HG02759 (cell line): ENCODE measurements at regions not wholly inside any gene's neighbourhood (a gene's known extent, or its start where the extent isn't known, plus 50 kb on each side); places are given as distances from the start of the nearest gene placed in this dataset.
"Not testable (repeated sequence)": the region's sequence is repeated elsewhere in the genome, so short reads cannot be mapped to it uniquely, and the experiment has no call there.

ENCODE experiments used
- ATAC-seq: cut with Tn5 transposase; IDR thresholded peaks from one replicate; pipeline ENCODE4 v1.9.1; 2021; ENCODE audit warnings: mild to moderate bottlenecking, moderate library complexity; ENCODE audit not compliant: unreplicated experiment

DNA sequence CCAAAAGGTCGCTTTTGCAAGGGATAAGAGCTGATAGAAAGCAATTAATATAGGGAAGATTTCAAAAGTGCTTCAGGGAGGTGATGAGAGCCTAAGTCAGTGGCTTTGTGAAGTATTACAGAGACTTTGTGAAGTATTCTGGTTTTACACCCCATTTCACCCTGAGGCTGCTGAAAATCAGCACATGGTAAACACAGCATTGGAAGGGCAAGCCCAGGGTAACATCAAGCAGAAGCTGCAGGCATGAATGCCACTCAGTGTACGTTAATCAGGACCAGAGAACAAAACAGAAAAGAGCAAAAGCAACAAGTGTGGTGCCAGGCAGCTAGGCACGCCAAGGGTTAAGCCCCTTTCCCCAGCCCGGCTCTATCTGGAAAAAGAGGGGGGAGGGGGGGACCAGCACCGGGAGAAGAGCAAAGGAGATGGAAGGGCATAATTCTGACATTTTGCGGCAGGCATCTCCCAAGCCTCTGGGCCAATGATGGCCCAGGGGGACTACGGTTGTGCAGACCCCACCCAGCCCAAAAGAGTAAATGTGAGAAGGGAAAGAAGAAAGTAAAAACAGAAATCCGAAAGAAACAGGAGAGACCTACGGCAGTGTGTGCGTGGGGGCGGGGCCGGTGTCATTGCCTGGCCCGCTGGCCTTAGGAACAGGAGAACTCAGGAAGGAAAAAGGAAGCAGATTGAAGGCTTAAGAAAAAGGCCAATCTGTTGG, 58.9 kb downstream of the DHRS2 start:
- no peak for ATAC-seq

DNA sequence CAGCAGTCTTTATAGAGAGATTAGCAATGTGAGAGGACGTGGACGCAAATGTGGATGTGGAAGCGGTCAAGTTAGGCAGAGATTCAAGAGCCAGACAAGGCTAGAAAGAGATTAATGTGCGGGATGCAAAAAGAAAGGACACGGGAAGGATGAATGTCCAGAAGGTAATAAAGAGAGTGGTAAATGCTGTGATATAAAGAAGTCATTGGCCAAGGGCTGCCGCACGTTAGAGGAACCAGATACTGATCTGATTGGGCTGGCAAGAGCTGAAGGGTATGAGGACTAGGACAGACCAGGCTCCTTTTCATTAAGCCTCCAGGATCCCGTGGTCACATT, 59.5 kb downstream of the DHRS2 start:
- no peak for ATAC-seq

DNA sequence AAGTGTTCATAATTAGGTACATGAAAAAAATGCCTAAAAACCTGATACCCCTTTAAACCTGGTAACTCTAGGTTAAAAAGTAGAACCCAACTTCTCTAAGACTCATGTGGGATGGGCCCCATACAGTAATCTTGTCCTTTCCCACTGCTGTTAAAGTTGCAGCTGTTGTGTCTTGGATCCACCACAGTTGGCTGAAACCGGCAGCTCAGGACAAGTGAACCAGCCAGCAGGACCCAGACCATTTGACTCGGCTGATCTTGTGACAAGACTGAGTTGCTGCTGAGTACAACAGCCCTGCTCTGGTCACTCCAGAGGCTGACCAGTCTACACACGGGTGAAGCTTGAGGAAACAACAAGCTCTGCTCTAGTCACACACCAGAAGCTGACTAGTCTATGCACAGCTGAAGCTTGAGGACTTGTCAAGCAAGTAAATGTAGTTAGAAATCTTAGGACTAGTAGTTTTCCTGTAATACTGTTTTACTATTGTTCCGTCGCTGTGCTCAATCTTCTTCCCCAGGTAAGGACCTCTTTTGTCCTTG, 60.6 kb downstream of the DHRS2 start:
- ATAC-seq, result no peak

DNA sequence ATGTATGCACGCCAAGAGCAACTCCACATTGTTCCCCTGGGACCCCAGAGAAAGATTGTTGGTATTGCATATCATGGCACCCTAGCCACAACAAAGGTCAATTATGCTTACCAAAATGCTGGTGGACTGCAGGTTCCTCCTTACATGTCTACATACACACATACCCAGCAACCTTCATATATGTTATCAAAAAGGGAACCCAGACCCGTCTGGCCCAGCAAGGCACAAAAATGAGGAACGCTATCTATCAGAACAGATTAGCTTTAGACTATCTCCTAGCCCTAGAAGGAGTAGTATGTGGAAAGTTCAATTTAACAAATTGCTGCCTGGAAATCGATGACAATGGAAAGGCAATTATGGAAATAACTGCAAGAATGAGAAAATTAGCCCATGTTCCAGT, 61.5 kb downstream of the DHRS2 start:
- no peak for ATAC-seq

DNA sequence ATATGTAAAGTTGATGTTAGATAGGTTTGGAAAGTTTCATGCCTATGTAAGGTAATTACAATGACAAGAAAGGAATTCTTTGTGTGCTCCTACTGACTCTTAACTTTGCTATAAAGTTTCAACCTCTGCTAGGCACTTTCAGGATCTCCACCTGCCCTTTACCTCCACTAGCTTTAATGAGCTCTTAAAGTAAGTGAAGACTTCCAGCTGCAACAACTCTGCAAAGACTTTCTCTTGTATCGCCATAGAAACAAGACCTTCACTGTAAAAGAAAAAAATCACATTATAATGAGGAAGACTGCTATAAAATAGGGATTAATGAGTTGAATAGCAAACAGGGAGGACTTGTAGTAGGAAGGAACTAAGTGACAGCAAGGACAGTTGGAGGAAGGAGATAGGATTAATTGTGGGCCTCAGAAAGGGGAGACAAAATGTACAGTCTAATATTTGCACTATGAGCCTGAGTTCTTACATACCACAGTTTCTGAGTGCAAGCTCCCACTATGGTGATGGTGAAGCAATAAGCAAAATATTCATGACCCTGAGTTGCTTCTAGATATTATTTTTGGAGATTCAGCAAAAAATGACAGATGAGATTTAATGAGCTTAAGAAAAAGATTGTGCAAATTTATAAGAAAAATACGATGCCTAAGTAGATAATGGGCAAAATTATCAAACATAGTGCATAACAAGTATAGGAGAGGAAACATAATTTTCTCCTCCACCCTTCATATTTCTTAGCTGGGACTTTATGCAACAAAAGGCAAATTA, 66.7 kb downstream of the DHRS2 start:
- ATAC-seq, result no peak

DNA sequence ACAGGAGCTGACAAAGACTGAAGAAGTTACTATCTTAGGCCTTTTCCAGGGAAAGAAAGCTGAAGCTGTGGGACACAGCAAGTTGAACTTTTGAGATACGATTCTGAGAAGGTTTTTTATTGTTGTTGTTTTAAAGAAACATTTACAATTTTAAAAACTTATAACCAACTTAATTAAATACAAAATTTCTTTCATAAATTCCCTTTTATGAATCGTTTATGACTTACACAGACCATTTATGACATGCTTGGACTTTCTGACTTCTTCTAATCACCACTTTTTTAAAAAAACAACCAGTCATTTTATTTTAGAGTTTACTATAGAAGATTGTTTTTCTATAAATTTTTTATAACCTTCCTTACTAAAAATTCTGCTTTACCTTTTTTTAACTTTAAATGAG, 68.7 kb downstream of the DHRS2 start:
- ATAC-seq, result no peak

DNA sequence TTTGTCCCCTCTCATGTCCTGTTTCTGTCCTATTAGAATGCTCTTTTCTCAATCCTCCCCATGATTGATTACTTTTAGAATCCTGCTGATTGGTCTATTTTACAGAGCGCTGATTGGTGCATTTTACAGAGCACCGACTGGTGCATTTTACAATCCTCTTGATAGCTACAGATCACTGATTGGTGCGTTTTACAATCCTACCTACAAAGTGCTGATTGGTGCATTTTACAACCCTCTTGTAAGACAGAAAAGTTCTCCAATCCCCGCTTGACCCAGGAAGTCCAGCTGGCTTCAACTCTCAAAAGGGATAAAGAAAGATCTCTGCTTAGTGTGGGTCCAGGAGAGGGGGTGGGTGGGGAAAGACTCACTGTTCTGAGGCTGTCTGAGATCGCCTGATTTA, 71.3 kb downstream of the DHRS2 start:
- no peak for ATAC-seq

DNA sequence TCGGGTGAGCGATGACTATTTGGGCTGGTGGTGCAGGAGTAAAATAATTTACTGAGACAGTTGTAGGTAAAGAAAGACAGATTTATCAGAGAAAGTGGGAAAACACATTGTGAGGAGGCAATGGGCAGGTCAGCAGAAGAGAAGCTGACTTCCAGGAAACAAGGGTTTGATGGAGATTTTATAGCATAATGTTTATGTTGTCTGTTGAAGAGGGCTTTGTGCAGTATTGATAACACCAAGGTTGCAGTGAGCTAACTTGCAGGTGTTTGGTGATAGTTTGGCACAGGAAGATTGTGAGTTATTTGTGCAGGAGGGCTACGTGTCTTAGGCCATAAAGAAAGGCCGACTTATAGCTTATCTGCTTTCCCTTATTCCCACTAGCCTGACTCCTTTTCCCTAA, 72.2 kb downstream of the DHRS2 start:
- ATAC-seq, result no peak

DNA sequence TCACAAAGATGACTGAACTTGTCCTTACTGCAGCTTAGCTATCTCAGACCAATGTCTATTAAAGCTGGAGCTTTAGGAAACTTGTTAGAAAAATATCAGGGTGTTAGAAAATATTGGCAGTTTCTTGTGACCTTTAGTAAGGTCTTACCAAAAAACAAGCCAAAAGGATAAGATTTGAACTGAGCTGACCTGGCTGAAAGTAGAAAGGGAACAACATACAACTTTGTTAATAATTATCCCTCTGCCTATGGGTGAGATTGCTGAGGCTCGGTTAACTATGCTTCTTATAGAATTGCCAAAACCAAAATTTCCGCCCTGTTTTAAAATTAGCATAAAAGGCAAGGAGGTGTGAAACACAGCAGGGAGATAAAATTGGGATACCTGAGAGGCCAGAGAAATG, 73.8 kb downstream of the DHRS2 start:
- no peak for ATAC-seq

DNA sequence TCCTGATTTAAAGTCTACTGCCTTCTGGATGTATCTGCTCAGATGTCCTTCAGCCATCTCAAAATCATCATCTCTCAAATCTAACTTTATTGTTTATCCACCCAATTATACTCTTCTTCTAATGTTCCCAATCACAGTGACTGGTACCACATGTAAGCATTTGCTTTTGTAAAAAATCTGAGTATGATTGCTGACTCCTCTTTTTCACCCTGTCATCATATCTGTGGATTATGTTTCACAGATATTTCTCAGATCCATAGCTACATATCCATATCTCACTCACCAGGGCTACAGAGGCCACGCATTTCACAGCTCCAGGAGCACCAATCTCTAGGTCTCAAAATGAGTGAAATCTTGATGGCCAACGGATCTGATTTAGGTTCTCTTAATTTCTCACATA, 76.1 kb downstream of the DHRS2 start:
- ATAC-seq, result no peak

DNA sequence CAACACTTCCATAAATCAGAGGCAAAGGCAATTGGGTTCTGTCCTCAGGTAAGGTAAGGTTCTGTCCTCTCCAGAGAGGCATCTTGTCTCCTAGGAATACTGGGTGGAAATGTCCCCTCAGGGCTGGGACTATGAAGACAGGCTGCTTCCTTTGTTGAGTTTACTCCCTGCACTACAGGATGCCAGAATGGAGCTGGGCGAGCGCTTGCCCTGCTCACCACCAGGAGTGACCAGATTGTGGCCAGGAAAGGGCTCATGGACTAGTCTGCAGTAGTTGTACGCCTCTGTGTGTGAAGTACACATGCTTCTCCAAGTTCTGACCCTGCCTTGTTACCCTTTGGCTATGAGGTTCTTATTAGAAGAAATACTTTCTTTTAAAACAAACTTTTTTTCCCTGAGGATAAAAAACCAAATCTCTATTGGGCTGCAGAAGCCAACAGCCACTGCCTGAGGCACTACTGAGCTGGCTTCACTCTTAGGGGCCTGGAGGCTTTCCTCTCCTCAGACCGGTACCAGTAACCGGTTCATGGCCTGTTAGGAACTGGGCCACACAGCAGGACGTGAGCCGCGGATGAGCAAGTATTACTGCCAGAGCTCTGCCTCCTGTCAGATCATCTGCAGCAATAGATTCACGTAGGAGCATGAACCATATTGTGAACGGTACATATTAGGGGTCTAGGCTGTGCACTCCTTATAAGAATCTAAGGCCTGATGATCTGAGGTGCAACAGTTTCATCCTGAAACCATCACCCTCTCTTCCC, 83.2 kb downstream of the DHRS2 start:
- ATAC-seq, result no peak

DNA sequence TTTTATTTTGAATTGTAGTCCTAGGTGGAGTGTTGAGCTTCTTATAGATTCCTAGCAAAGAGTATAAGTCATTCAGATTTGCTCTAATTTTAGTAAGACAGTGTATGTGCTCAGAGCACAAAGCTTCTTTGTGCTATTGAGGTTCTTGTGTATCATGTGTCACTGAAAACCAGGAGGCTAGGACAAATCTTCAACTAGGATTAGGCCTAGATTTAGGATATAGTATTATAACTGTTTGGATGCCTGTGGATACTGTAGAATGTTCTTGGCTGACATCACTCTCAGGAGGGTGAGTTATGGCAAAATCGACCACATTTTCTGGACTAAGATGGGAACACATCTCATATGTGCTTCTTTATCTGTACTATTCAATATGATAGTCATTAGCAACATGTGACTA, 86.5 kb downstream of the DHRS2 start:
- no peak for ATAC-seq

DNA sequence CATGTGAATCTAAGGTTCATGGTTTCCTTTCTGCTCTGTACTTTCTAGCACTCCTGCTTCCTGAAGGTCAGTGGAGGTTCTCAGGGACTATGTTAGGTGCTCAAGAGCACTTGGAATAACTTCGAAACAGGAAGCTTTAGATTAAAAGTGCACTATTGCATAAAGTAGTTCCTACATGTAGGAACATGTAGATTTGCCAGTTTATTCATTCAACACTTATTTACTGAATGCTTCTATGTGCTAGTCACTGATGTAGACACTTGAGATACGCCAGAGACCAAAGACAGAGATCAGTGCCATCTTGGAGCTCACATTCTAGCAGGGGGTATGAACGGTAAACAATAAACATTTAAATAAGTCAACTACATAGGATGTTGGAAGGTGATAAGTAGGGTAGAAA, 87.7 kb downstream of the DHRS2 start:
- ATAC-seq, result no peak

DNA sequence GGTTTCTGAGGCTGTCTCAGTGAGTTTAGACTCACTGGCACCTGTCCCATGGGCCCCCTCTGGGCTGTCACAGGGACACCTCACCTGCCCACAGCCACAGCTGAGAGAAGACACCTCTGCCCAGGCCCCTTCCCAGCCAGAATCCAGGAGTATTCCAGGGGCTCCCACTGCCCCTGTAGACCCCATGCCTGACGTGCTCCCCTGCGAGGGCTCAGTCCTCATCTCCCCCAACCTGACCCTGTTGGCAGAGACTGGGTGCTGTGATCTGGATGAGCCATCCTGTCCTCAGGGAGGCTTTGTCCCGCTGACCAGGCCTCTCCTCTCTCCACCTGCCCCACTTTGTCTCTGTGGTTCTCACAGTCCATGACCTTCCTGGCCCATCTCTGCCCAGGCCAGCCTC, 89.4 kb downstream of the DHRS2 start:
- ATAC-seq, result no peak

DNA sequence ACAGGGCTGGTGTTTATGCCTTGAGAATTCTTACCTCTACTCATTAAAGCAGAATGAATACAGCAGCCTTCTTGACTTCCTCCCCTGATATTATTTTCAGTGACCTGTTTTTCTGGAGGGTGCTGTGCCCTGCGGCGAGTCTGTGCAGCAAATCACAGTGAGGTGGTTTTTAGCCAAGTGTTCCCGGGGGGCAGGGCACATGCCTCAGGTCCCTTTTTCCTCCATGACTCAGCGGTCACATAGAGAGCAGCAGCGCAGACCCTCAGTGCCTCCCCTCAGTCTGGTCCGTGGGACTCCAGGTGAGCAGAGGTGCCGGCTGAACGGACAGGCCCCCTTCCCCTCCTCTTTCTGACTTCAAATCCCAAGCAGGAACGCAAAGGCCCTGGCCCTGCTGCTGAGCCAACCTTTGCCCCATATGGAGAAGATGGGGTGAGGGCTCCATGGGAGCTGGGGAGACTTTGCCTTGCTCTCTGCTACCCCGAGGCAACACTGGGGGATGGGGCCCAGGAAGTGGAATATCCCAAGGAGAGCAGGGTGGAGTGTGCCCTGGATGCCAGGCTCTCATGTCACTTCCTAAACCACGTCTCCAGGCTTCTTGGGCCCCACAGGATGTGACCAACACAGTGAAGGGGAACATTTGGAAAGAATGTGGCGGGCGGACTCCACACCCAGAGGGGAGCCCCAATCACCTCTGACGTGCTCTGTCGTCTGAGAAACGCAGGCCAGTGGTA, 90.0 kb downstream of the DHRS2 start:
- no peak for ATAC-seq

DNA sequence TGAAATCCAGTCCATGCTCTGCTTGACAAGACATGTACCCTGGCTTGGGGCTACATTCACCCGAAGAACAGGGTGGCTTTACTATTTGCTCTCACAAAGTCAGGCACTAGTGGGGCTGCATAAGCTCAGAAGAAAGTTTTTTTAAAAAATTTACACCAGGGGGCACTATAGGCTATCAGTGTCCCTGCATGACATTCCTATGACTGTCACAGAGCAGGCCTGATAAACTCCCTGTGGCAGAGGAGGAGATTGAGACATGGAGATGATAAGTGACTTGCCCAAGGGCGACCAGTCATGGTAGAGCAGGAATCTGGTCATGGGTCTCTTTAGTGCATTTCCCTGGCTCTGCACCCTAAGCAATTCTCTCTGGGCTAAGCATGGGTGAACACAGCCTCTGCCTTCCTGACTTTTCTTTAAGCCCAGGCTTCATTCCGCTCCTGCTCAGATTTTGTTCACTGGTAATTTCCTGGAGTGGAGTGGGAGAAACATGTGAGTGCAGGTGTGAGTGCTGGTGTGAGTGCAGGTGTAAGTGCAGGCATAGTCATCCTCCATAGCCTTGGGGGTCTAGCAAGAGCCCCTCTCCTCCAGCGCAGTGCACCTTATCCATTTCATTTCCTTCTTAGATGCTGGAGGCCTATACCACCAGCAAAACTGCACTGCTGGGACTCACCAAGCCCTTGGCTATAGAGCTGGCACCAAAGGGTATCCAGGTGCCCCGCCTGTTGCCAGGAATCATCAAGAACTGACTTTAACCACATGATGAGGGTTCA, 91.6 kb downstream of the DHRS2 start:
- no peak for ATAC-seq

DNA sequence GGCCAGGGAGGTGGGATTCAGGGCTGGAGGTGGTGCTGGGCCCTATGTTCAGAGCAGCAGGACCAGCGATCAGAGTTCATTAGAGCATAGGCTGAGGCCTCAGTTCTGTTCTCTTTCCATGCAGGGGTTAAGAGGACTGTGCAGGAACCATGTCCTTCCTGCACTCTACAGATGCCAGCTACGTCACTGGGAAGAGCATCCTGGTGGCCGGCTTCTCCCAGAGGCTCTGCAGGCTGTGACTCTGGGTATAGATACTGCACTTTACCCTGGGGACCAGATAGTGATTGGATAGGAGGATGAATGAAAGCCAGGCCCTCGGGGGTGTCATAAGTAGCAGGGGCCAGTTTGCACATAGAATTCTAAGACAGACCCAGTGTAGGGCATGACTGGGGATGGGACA, 92.6 kb downstream of the DHRS2 start:
- ATAC-seq, result no peak

DNA sequence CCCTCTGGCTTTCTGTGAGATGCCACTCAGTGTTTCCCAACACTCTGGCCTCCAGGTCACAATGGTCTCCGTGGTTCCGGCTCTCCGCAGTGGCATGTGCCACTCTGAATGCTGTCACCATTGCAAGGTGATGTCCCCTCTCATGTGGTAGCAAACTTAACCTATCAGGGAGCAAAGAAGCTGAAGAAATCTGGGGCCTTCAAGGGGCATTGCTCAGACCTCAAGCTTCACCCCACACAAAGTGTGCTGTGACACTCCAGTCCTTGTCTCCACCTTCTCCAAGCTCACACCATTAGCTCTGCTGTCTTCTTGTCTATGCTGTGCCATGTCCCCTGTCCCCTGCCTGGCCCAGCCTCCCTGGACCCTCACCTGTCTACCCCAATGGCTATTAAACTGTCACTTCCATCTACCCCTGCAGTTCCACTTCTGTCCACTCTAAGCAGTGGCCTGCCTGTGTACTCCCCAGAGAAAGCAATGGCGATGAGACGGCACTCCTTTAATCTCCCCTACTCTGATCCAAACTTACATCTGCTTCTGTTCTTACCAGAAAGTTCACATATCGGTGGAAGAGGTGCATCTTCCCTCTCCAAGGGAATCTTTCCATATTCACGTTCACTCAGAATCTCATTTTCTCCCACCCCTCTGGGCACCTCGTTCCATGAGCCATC, 93.7 kb downstream of the DHRS2 start:
- ATAC-seq, result no peak

DNA sequence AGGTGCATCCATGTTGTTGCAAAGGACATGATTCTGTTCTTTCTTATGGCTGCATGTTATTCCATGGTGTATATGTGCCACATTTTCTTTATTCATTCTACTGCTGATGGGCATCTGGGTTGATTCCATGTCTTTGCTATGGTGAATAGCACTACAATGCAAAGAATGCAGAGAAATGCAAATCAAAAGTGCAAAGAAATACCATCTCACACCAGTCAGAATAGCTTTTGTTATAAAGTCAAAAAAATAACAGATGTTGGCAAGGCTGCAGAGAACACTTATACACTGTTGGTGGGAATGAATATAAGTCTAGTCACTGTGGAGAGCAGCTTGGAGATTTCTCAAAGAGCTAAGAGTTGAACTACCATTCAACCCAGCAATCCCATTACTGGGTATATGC, 99.2 kb downstream of the DHRS2 start:
- no peak for ATAC-seq

DNA sequence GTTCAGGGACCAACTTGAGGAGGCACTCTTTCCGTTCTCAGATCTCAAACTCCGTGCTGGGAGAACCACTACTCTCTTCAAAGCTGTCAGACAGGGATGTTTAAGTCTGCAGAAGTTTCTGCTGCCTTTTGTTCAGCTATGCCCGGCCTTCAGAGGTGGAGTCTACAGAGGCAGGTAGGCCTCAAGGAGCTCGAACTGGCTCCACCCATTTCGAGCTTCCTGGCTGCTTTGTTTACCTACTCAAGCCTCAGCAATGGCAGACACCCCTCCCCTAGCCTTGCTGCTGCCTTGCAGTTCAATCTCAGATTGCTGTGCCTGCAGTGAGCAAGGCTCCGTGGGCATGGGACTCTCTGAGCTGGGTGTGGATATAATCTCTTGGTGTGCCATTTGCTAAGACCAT, 108.2 kb downstream of the DHRS2 start:
- not testable (repeated sequence) for ATAC-seq
